ENCODE measurements at regions not wholly inside any gene's neighbourhood (a gene's known extent, or its start where the extent isn't known, plus 50 kb on each side); places are given as distances from the start of the nearest gene placed in this dataset.

- TF ChIP-seq EZH2 (IDR thresholded peaks at IDR 0.05; ENCODE audit: insufficient read depth, poor library complexity, severe bottlenecking) (no peak), EZH2phosphoT487 (IDR thresholded peaks at IDR 0.05; ENCODE audit: insufficient read depth, low read depth) (no peak)
Measured at GRCh38 chr2:150784389-150784788, 296.9 kb upstream of the RND3 start.
